HFF-Myc (cell line): ENCODE measurements at regions not wholly inside any gene's neighbourhood (a gene's known extent, or its start where the extent isn't known, plus 50 kb on each side); places are given as distances from the start of the nearest gene placed in this dataset.

ENCODE experiments used
- DNase-seq: peaks from one replicate; pipeline ENCODE4 v3.0.0-alpha.2; 2011; ENCODE audit warnings: low read depth; ENCODE audit errors: extremely low read depth
- H3K4me3 ChIP-seq: replicated peaks from 2 replicates; pipeline ENCODE4 v1.5.1; 2011; ENCODE audit warnings: low read depth, mild to moderate bottlenecking, control low read depth, low read length
- TF ChIP-seq, protein P1 (sequence below): IDR thresholded peaks from 2 replicates; pipeline ENCODE4 v1.5.1; 2012; ENCODE audit warnings: mild to moderate bottlenecking, low read depth, low read length, control low read depth; ENCODE audit errors: missing control alignments

DNA sequence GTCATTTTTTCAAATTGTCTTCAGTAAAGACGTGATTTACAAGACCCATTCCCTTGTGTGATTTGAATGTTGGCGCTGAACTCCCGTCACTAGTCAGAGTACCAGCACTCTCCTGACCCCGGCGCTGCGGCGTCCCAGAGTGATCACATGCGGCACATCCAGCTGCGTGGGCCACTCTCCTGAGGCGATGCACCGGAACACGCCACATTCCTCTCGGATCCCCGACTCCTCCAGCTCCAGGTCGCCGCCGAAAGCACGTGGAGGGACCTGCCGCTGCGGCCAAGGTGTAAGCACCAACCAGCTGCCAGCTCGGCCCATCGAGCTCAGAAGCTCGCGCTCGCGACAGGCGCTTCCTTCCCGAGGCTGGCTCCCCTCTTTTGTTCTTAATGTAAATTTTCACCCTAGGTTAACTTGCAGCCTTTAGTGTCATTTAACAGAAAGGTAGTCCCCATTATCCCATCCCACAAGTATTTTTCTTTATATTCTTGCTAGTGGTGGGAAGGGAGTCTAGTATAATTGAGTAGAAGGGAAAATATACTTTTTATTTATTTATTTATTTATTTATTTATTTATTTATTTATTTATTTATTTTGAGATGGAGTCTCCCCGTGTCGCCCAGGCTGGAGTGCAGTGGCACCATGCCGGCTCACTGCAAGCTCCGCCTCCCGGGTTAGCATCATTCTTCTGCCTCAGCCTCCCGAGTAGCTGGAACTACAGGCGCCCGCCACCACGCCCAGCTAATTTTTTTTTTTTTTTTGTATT lies 61.7 kb upstream of the VGLL3 start:
- TF ChIP-seq, protein P1, sequence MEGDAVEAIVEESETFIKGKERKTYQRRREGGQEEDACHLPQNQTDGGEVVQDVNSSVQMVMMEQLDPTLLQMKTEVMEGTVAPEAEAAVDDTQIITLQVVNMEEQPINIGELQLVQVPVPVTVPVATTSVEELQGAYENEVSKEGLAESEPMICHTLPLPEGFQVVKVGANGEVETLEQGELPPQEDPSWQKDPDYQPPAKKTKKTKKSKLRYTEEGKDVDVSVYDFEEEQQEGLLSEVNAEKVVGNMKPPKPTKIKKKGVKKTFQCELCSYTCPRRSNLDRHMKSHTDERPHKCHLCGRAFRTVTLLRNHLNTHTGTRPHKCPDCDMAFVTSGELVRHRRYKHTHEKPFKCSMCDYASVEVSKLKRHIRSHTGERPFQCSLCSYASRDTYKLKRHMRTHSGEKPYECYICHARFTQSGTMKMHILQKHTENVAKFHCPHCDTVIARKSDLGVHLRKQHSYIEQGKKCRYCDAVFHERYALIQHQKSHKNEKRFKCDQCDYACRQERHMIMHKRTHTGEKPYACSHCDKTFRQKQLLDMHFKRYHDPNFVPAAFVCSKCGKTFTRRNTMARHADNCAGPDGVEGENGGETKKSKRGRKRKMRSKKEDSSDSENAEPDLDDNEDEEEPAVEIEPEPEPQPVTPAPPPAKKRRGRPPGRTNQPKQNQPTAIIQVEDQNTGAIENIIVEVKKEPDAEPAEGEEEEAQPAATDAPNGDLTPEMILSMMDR = no peak
- DNase-seq = no peak
- H3K4me3 ChIP-seq = no peak overlapping the region

DNA sequence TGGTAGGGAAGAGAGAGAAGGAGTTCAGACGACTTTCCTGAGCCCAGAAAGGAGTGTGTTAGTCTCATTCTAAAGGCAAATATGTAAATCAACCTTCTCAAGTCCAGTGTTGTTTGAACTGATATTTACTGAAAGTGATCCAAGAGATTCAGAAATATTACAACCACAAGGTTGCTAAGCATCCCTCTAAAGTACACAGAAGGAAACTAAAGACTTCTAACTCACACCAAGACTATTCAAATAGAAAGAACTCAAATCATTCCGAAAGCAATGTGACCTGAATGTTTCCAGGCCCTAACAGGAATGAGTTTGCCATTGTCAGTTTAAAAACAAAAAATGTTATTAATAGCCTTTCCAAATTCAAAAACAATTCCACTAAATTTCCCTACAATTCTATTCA lies 56.9 kb upstream of the VGLL3 start:
- TF ChIP-seq, protein P1 = no peak
- DNase-seq = no peak
- H3K4me3 ChIP-seq = no peak overlapping the region

DNA sequence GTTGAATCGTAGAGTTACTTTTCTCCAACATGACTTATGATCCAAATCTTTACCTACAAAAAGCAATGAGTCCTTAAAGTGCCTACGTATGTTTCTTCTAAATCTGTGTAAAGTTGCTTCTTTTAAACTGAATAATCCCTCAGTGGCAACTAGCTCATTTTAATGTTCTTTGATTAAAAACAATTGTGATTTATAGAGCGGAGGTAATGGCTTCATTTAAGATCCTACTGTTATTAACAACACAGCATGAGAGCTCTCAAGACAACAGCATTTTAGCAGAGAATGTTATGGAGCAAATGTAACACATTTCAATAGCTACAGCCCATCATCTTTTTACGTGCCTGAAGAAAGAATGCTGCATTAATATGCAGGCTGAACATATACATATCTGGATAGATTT lies 55.3 kb upstream of the VGLL3 start:
- no peak for DNase-seq
- H3K4me3 ChIP-seq = no peak overlapping the region
- TF ChIP-seq, protein P1 = no peak

DNA sequence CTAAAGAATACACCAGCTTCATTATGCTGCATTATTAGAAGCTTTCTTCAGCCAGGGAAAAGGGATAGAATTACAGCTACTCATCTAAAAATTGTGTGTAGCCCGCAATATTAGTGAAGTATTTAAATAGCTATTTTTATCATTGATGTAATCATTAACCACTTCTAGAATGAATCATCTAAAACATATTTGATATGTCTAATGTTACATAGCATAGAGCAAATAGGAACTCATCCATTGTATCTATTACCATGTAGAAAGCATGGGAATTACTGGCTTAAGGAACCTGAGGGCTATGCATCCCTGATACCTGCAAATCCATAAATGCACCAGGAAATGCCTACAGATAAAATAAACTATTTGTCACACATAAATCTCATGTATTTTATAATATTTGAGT lies 54.5 kb upstream of the VGLL3 start:
- TF ChIP-seq, protein P1 = no peak
- DNase-seq = no peak
- no peak overlapping the region for H3K4me3 ChIP-seq

DNA sequence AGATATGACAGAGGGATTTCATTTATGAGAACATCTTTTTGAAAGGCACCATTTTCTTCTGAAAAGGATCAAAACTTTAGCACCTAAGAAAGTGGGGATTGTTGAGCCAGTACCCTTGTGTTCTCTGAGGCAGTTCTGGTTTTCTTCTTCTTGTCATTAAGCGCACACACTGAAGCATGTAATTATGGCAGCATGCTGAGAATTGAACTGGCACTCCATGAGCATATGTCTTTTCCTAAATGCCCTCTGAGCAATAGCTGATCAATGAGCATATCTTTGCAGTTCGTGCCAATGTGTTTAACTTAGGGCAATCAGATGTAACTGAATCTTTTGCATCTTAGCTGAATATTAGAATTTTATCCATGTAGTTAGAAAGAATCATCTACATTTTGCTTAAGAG lies 53.9 kb upstream of the VGLL3 start:
- no peak overlapping the region for H3K4me3 ChIP-seq
- TF ChIP-seq, protein P1 = no peak
- no peak for DNase-seq

DNA sequence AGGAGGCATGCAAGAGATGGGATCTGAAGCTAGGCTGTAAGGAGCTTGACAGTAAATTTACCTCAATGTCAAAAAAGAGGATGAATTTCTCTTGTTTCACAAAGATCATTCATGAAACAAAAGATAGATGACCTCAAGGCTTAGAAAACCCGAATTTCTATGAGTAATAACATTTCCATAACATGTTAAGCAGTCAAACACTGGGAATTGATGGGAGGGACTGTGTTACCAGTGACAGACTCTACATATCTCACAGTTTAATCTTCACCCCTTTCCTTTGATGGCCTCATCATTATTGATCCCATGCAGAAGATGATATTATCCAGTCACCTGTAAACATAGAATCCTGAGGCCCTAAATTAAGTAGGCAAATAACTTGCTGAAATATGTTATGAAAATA lies 53.5 kb upstream of the VGLL3 start:
- TF ChIP-seq, protein P1 = no peak
- H3K4me3 ChIP-seq = no peak overlapping the region
- no peak for DNase-seq

DNA sequence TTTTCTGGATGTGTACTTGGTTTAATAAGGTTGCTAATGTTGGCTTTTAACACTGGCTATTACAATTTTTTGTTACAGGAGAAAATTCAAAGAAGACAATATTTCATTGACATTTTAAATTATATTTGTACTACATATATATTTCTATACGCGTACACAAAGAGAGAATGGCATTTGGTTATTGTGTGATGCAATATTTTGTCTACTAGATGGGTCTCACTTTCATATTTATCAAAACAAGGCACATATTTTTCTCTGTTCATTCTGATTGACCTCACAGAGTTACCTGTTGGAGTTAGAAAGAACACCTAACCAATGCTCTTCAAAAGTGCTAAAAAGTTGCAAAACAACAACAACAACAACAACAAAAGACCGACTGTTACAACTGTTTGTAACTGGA lies 50.2 kb upstream of the VGLL3 start:
- no peak overlapping the region for H3K4me3 ChIP-seq
- TF ChIP-seq, protein P1 = no peak
- no peak for DNase-seq
